ENCODE measurements at regions not wholly inside any gene's neighbourhood (a gene's known extent, or its start where the extent isn't known, plus 50 kb on each side); places are given as distances from the start of the nearest gene placed in this dataset.

- intact Hi-C loops (cut with DNase I) = no loop called here
- peak in 34 of 42 donors; percentile 7 to 65 (median 32) for DNase-seq
These were observed 558.2 kb upstream of the JAG1 start for GRCh38 chr20:11231742-11232648.

GRCh38 chr20:11232896-11233295, 559.1 kb upstream of the JAG1 start:
- intact Hi-C loops (cut with DNase I) = no loop called here
- no peak for DNase-seq

GRCh38 chr20:11234181-11234580, 560.4 kb upstream of the JAG1 start:
- intact Hi-C loops (cut with DNase I) = no loop called here
- DNase-seq = no peak

GRCh38 chr20:11234608-11235007, 560.8 kb upstream of the JAG1 start:
- DNase-seq = no peak
- intact Hi-C loops (cut with DNase I) = no loop called here

- no peak for DNase-seq
These were observed 561.3 kb upstream of the JAG1 start for GRCh38 chr20:11235058-11235457.

GRCh38 chr20:11242320-11242719, 568.5 kb upstream of the JAG1 start:
- intact Hi-C loops (cut with DNase I) = no loop called here
- no peak for DNase-seq

More at GRCh38 chr20:11235058-11235457, 561.3 kb upstream of the JAG1 start:
- intact Hi-C loops (cut with DNase I) = no loop called here

- no peak for DNase-seq
- intact Hi-C loops (cut with DNase I) = no loop called here
These were observed 571.6 kb upstream of the JAG1 start for GRCh38 chr20:11245431-11245830.

GRCh38 chr20:11246251-11246775, 572.5 kb upstream of the JAG1 start:
- no peak for DNase-seq
- intact Hi-C loops (cut with DNase I) = no loop called here

GRCh38 chr20:11247046-11248010, 573.5 kb upstream of the JAG1 start:
- intact Hi-C loops (cut with DNase I) = no loop called here

GRCh38 chr20:11248011-11248409, 574.2 kb upstream of the JAG1 start:
- intact Hi-C loops (cut with DNase I) = no loop called here
- no peak for DNase-seq

More at GRCh38 chr20:11247046-11248010, 573.5 kb upstream of the JAG1 start:
- no peak for DNase-seq

- intact Hi-C loops (cut with DNase I) = no loop called here
- peak in 8 of 42 donors; percentile 19 to 64 (median 40) for DNase-seq
These were observed 575.2 kb upstream of the JAG1 start for GRCh38 chr20:11248687-11249638.

GRCh38 chr20:11249683-11250082, 575.9 kb upstream of the JAG1 start:
- intact Hi-C loops (cut with DNase I) = no loop called here

GRCh38 chr20:11252447-11252846, 578.6 kb upstream of the JAG1 start:
- intact Hi-C loops (cut with DNase I) = no loop called here
- no peak for DNase-seq

More at GRCh38 chr20:11249683-11250082, 575.9 kb upstream of the JAG1 start:
- no peak for DNase-seq

- intact Hi-C loops (cut with DNase I) = no loop called here
- DNase-seq = no peak
These were observed 581.7 kb upstream of the JAG1 start for GRCh38 chr20:11255455-11255854.

- DNase-seq = no peak
- intact Hi-C loops (cut with DNase I) = no loop called here
These were observed 582.1 kb upstream of the JAG1 start for GRCh38 chr20:11255860-11256259.

GRCh38 chr20:11260611-11261010, 586.8 kb upstream of the JAG1 start:
- no peak for DNase-seq
- intact Hi-C loops (cut with DNase I) = no loop called here

- DNase-seq = no peak
- intact Hi-C loops (cut with DNase I) = no loop called here
These were observed 587.8 kb upstream of the JAG1 start for GRCh38 chr20:11261533-11262000.

- no peak for DNase-seq
- intact Hi-C loops (cut with DNase I) = no loop called here
These were observed 592.8 kb upstream of the JAG1 start for GRCh38 chr20:11266571-11266970.
